Fibroblast of villous mesenchyme (primary cell): ENCODE measurements at regions not wholly inside any gene's neighbourhood (a gene's known extent, or its start where the extent isn't known, plus 50 kb on each side); places are given as distances from the start of the nearest gene placed in this dataset.

Source experiments
- DNase-seq: peaks from one replicate; pipeline ENCODE4 v3.0.0-alpha.2; 2010; ENCODE audit warnings: low read depth
- H3K4me3 ChIP-seq: 2 replicates; pipeline ENCODE4 v1.5.1; 2011; ENCODE audit warnings: low read depth, mild to moderate bottlenecking, low read length
- TF ChIP-seq, protein P1 (sequence below): IDR thresholded peaks from 2 replicates; pipeline ENCODE4 v1.5.1; 2012; ENCODE audit warnings: low read depth, mild to moderate bottlenecking, low read length; ENCODE audit not compliant: insufficient read depth

DNA sequence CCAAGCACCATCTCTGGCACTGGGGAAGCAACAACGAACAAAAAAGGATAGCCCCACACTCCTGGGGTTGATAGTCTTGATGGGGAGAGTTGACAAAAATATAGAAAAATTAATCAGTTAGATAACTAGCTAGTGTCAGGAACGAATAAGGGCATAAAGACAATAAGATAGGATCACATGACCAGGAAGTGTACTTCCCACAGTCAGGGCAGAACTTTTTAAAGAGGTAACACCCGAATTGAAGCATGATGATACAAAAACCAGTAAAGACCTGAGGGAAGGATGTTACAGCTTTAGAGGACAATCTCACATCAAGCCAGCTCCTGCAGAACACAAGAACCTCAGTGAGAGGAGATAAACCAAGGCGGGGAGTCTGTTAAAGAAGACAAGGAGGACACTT lies 295.4 kb upstream of the CRIM1 start:
- no peak overlapping the region for H3K4me3 ChIP-seq
- no peak for DNase-seq
- TF ChIP-seq, protein P1, sequence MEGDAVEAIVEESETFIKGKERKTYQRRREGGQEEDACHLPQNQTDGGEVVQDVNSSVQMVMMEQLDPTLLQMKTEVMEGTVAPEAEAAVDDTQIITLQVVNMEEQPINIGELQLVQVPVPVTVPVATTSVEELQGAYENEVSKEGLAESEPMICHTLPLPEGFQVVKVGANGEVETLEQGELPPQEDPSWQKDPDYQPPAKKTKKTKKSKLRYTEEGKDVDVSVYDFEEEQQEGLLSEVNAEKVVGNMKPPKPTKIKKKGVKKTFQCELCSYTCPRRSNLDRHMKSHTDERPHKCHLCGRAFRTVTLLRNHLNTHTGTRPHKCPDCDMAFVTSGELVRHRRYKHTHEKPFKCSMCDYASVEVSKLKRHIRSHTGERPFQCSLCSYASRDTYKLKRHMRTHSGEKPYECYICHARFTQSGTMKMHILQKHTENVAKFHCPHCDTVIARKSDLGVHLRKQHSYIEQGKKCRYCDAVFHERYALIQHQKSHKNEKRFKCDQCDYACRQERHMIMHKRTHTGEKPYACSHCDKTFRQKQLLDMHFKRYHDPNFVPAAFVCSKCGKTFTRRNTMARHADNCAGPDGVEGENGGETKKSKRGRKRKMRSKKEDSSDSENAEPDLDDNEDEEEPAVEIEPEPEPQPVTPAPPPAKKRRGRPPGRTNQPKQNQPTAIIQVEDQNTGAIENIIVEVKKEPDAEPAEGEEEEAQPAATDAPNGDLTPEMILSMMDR: no peak

DNA sequence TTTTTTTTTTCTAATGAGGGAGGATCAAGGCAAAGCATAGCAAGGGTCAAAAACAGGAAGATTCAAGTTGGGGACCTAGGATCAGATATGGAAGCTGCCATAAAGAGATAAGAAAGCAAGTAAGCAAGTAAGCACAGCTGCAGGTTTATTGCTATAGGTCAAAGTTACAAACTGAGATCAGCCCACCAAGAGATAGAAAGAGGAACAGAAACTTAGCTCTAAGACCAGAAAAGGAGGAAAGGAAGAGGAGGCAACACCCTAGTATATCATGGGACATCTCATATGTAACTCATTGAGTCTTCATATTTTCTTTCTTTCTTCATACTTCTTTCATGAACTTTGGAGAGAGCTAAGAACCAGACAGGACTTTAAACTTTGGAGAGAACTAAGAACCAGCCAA lies 295.9 kb upstream of the CRIM1 start:
- no peak overlapping the region for H3K4me3 ChIP-seq
- TF ChIP-seq, protein P1: no peak
- no peak for DNase-seq

DNA sequence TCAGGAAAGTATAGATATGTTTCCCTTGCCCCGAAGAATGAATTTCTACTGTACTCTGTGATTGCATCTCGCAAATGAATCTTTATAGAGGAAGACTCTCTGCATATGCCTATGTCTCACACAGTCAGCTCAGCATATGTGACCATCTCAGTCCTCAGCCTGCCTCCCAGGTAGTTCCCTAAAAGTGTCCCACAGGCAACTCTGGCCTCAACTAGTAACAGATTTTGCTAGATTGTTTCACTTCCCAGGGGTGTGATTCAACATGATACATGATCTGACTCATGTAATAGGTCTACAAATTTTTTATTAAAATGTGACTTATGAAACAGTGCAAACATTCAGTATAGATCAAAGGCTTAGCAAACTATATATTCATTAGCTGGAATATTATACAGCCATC lies 296.6 kb upstream of the CRIM1 start:
- TF ChIP-seq, protein P1: no peak
- no peak for DNase-seq
- H3K4me3 ChIP-seq: no peak overlapping the region

DNA sequence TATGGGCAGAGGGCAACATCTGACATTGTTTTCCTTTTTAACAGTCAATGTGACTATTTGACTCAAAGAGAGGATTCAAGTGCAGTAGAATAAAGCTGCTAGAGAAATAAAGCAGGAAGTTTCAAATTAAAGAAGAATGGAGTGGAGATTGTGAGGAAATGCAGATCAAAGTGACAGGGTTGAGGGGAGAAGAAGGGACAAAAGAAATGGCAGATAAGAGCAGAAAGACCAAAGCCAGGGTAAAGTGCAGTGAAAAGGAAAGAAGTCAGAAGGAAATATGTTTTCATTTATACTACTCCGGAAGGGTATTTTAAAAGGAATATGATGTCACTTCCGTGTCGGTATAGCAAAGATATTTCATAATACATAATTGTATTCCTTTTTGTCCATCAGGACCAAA lies 297.5 kb upstream of the CRIM1 start:
- H3K4me3 ChIP-seq: no peak overlapping the region
- TF ChIP-seq, protein P1: no peak
- DNase-seq: no peak

DNA sequence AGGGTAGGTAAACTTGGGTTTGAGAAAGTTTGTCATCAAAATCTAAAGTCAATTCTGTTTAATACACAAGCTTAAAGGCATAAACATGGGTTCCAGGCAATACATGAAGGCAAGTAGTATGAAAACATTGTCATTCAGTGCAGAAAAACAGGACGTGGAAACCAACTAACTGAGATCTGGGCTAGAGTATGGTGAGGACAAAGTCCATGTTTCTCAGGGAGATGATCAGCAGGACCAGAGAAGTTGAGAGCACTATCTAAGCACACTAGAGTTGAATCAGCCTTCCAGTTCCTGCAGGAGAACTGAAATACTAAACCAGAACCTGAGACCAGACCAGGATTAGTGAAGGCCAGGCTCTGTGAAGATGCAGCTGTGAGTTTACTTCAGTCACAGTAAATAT lies 302.8 kb upstream of the CRIM1 start:
- no peak for DNase-seq
- TF ChIP-seq, protein P1: no peak
- no peak overlapping the region for H3K4me3 ChIP-seq

DNA sequence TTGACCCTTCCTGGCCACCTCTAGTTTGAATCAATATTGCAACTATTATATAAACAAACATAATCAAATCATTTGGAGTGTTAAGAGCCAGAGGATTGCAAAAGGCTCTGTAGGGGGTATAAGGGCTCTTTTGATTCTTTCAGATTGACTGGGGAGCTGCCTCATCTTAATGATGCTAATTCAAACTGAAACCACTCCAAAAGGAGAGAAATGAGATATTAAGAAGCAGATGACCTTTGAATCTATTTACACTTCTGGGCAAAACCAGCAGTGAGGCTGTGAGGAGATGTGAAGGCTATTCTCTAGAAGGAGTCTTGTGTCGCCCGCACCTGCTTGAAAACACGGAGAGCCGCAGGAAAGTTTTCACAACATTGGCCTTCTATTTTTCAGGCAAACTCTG lies 311.2 kb upstream of the CRIM1 start:
- TF ChIP-seq, protein P1: no peak
- no peak for DNase-seq
- no peak overlapping the region for H3K4me3 ChIP-seq

DNA sequence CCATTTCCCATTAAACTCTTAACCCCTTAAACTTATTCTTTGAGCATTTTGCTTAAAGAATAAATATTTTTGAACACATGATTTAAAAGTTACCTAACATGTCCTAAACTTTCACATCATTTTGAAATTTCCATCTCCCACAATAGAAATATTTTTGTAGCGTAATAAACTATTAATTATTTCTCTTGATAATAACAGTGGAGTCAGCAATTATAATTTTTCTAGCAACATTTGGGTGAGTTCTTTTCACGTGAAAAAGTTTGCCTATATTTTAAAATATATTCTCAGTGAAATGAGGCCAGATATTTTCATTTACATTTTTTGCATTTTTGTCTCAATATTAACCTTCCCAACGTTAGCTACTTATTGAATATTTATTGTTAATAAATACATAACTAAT lies 320.4 kb upstream of the CRIM1 start:
- TF ChIP-seq, protein P1: no peak
- no peak overlapping the region for H3K4me3 ChIP-seq
- no peak for DNase-seq
